WTC11 (cell line): ENCODE measurements at regions not wholly inside any gene's neighbourhood (a gene's known extent, or its start where the extent isn't known, plus 50 kb on each side); places are given as distances from the start of the nearest gene placed in this dataset.

Experiments used
- ATAC-seq: fragments of 200-7000 bp; cut with Tn5 transposase; 2 replicates; pipeline ENCODE4 v1.10.0; 2021; ENCODE audit warnings: mild to moderate bottlenecking, moderate library complexity
- CTCF ChIA-PET: fragments of 300-600 bp; sonication (Branson Sonifier 250); formaldehyde crosslinking; loops from one replicate; lab custom pipeline; 2021; ENCODE audit warnings: antibody characterized with exemption; lab: Charles Lee
- POLR2A ChIA-PET: fragments of 350-600 bp; sonication (Branson Sonifier 250); formaldehyde crosslinking; loops from one replicate; lab custom pipeline; 2021; ENCODE audit warnings: antibody characterized with exemption; lab: Charles Lee
- DNase-seq: peaks from one replicate; pipeline ENCODE4 v3.0.0; 2021; ENCODE audit warnings: low spot score
- H3K27ac Mint-ChIP-seq: 2 replicates; pipeline ENCODE4 v1.8.0; 2021; ENCODE audit warnings: mixed read lengths
- H3K27me3 Mint-ChIP-seq: 2 replicates; pipeline ENCODE4 v1.8.0; 2021; ENCODE audit warnings: low read depth, mild to moderate bottlenecking, moderate library complexity, mixed read lengths
- H3K36me3 Mint-ChIP-seq: 2 replicates; pipeline ENCODE4 v1.8.0; 2021; ENCODE audit warnings: mixed read lengths
- H3K4me1 Mint-ChIP-seq: 2 replicates; pipeline ENCODE4 v1.8.0; 2022; ENCODE audit warnings: mixed read lengths
- H3K4me3 Mint-ChIP-seq: 2 replicates; pipeline ENCODE4 v1.8.0; 2021; ENCODE audit warnings: mild to moderate bottlenecking, moderate library complexity, mixed read lengths
- H3K9me3 Mint-ChIP-seq: 2 replicates; pipeline ENCODE4 v1.8.0; 2021; ENCODE audit warnings: mixed read lengths
- ATF1 ChIP-seq: sonication (generic); formaldehyde crosslinking; IDR thresholded peaks from 2 replicates; pipeline ENCODE4 v1.8.1; 2023; ENCODE audit warnings: mild to moderate bottlenecking, moderate library complexity, missing genetic modification reagents
- FOXK1 ChIP-seq: sonication (generic); formaldehyde crosslinking; IDR thresholded peaks from 2 replicates; pipeline ENCODE4 v1.8.0; 2022; ENCODE audit warnings: mild to moderate bottlenecking, moderate library complexity, missing genetic modification reagents
- MXD4 ChIP-seq: fragments of 250-450 bp; sonication (Bioruptor Pico); IDR thresholded peaks from 2 replicates; pipeline ENCODE4 v1.8.0; 2021; ENCODE audit warnings: mild to moderate bottlenecking, moderate library complexity, borderline replicate concordance
- MYBL2 ChIP-seq: sonication (generic); formaldehyde crosslinking; IDR thresholded peaks from 2 replicates; pipeline ENCODE4 v1.8.1; 2023; ENCODE audit warnings: mild to moderate bottlenecking, moderate library complexity, missing genetic modification reagents
- NR1H2 ChIP-seq: sonication (generic); formaldehyde crosslinking; IDR thresholded peaks from 2 replicates; pipeline ENCODE4 v1.9.0; 2021; ENCODE audit warnings: mild to moderate bottlenecking, moderate library complexity, missing genetic modification reagents
- SOX15 ChIP-seq: fragments of 250-450 bp; sonication (Bioruptor Pico); IDR thresholded peaks from 2 replicates; pipeline ENCODE4 v1.9.0; 2021; ENCODE audit warnings: mild to moderate bottlenecking
- SP1 ChIP-seq: sonication (generic); formaldehyde crosslinking; conservative IDR thresholded peaks from 2 replicates; pipeline ENCODE4 v1.8.1; 2022; ENCODE audit warnings: missing genetic modification reagents
- TEAD1 ChIP-seq: sonication (generic); formaldehyde crosslinking; IDR thresholded peaks from 2 replicates; pipeline ENCODE4 v1.8.0; 2022; ENCODE audit warnings: mild to moderate bottlenecking, missing genetic modification reagents
- TP53 ChIP-seq: sonication (generic); formaldehyde crosslinking; IDR thresholded peaks from 2 replicates; pipeline ENCODE4 v1.8.1; 2023; ENCODE audit warnings: mild to moderate bottlenecking, missing genetic modification reagents
- ZBTB21 ChIP-seq: sonication (generic); formaldehyde crosslinking; IDR thresholded peaks from 2 replicates; pipeline ENCODE4 v1.8.1; 2023; ENCODE audit warnings: mild to moderate bottlenecking, missing genetic modification reagents, borderline replicate concordance
- ZNF416 ChIP-seq: fragments of 250-450 bp; sonication (Bioruptor Pico); IDR thresholded peaks from 2 replicates; pipeline ENCODE4 v1.9.0; 2021; ENCODE audit warnings: mild to moderate bottlenecking, inconsistent platforms
- TF ChIP-seq, protein P1 (sequence below): sonication (generic); formaldehyde crosslinking; IDR thresholded peaks from 2 replicates; pipeline ENCODE4 v1.8.0; 2023; ENCODE audit warnings: missing genetic modification reagents
- TF ChIP-seq, protein P2 (sequence below): sonication (generic); formaldehyde crosslinking; IDR thresholded peaks from 2 replicates; pipeline ENCODE4 v1.8.1; 2022; ENCODE audit warnings: missing genetic modification reagents, borderline replicate concordance
- TF ChIP-seq, protein P3 (sequence below): sonication (generic); formaldehyde crosslinking; IDR thresholded peaks from 2 replicates; pipeline ENCODE4 v1.8.1; 2023; ENCODE audit warnings: mild to moderate bottlenecking, moderate library complexity, missing genetic modification reagents
- TF ChIP-seq, protein P4 (sequence below): sonication (generic); formaldehyde crosslinking; IDR thresholded peaks from 2 replicates; pipeline ENCODE4 v1.8.1; 2022; ENCODE audit warnings: mild to moderate bottlenecking, moderate library complexity, missing genetic modification reagents
- TF ChIP-seq, protein P5 (sequence below): fragments of 250-450 bp; sonication (Bioruptor Pico); conservative IDR thresholded peaks from 2 replicates; pipeline ENCODE4 v1.9.0; 2021; ENCODE audit warnings: mild to moderate bottlenecking

DNA sequence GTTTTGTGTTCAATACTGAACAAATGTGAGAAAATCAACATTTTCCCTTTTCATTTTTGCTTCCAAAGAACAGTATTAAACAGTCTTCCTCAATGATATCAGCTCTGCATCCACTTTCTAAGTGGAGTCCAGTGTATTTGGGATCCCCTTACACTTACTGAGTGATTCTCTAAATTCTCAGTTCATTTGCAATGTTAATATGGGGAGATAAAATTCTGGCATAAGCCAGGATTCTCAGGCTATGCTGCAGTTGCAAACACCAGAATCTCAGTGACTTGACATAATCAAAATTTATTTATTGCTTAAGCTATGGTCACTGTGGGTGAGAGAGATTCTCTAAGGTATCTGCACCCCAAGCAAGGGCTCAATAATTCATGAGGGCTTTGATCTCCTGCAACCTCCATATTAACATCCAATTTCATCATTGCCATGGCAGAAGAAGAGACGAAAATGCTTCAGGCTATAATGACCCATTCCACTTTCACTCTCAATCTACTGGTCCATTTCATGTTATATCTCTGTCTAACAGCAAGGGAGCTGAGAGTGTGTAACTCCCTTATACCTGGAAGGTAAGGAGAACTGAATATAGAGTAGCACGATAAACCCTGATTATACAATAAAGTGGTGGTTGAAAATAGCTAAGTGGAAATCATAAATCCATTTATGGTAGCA is 64.1 kb upstream of the CARD18 start:
- no peak overlapping the region for H3K27ac Mint-ChIP-seq
- no peak overlapping the region for H3K4me3 Mint-ChIP-seq
- ChIA-PET CTCF (interaction anchor here (1.0 kb wide), 1 partner anchor 12 kb away, joined by 3 read pairs; no protein-coding TSS in a partner anchor), POLR2A (no interaction called here)
- DNase-seq (no peak), ATAC-seq (no peak)
- H3K9me3 Mint-ChIP-seq: peaks cover 5% of the 10 kb centered on the region
- no peaks in the 10 kb centered on the region for H3K27me3 Mint-ChIP-seq
- no peaks in the 10 kb centered on the region for H3K4me1 Mint-ChIP-seq
- TF ChIP-seq NR1H2 (CRISPR knock-in tag) (no peak), ZNF416 (no peak), SP1 (CRISPR knock-in tag) (no peak), TP53 (no peak), MXD4 (CRISPR knock-in tag) (no peak)
- TF ChIP-seq, protein P1, sequence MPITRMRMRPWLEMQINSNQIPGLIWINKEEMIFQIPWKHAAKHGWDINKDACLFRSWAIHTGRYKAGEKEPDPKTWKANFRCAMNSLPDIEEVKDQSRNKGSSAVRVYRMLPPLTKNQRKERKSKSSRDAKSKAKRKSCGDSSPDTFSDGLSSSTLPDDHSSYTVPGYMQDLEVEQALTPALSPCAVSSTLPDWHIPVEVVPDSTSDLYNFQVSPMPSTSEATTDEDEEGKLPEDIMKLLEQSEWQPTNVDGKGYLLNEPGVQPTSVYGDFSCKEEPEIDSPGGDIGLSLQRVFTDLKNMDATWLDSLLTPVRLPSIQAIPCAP (CRISPR knock-in tag): no peak
- H3K36me3 Mint-ChIP-seq: no peaks in the 10 kb centered on the region

DNA sequence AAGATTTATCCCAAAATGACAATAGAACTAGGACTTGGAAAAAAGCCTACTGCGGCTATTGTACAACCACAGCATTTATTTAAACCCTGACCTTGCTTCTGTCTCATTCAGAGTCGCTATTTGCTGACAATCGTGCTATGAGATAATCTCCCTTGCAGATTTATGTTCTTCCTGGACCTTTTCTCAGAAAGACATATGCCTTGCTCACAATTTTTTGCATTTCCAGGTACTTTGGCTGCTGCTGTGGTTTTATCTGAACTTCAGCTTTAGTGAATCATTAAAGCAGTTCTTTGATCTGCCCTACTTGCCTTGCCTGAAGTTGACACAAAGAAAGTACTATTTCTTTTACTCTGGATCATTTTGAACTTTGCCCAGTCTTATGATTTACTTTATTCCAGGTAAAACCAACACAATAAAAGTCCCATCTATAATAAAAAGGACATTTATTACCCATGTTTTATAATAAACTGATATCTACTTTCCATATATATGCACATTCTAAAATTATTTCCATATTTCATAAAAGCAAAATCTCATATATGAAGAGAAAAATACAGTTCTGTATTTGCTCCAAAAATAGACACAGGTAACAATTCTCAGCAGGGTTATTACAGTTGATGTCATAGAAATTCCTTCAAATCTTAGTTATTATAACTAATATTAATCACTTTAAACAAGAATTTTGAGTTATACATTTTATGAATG is 63.4 kb upstream of the CARD18 start:
- no peak overlapping the region for H3K27ac Mint-ChIP-seq
- no peaks in the 10 kb centered on the region for H3K36me3 Mint-ChIP-seq
- H3K4me3 Mint-ChIP-seq: no peak overlapping the region
- peaks cover 5% of the 10 kb centered on the region for H3K9me3 Mint-ChIP-seq
- no peak for TF ChIP-seq TEAD1 (CRISPR knock-in tag)
- TF ChIP-seq, protein P2, sequence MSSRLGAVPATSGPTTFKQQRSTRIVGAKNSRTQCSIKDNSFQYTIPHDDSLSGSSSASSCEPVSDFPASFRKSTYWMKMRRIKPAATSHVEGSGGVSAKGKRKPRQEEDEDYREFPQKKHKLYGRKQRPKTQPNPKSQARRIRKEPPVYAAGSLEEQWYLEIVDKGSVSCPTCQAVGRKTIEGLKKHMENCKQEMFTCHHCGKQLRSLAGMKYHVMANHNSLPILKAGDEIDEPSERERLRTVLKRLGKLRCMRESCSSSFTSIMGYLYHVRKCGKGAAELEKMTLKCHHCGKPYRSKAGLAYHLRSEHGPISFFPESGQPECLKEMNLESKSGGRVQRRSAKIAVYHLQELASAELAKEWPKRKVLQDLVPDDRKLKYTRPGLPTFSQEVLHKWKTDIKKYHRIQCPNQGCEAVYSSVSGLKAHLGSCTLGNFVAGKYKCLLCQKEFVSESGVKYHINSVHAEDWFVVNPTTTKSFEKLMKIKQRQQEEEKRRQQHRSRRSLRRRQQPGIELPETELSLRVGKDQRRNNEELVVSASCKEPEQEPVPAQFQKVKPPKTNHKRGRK: no peak
- TF ChIP-seq SOX15: no peak
- TF ChIP-seq, protein P3, sequence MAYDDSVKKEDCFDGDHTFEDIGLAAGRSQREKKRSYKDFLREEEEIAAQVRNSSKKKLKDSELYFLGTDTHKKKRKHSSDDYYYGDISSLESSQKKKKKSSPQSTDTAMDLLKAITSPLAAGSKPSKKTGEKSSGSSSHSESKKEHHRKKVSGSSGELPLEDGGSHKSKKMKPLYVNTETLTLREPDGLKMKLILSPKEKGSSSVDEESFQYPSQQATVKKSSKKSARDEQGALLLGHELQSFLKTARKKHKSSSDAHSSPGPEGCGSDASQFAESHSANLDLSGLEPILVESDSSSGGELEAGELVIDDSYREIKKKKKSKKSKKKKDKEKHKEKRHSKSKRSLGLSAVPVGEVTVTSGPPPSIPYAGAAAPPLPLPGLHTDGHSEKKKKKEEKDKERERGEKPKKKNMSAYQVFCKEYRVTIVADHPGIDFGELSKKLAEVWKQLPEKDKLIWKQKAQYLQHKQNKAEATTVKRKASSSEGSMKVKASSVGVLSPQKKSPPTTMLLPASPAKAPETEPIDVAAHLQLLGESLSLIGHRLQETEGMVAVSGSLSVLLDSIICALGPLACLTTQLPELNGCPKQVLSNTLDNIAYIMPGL (CRISPR knock-in tag): no peak
- TF ChIP-seq, protein P4, sequence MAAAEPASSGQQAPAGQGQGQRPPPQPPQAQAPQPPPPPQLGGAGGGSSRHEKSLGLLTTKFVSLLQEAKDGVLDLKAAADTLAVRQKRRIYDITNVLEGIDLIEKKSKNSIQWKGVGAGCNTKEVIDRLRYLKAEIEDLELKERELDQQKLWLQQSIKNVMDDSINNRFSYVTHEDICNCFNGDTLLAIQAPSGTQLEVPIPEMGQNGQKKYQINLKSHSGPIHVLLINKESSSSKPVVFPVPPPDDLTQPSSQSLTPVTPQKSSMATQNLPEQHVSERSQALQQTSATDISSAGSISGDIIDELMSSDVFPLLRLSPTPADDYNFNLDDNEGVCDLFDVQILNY (CRISPR knock-in tag): no peak
- no peak for TF ChIP-seq ATF1
- no peak for TF ChIP-seq ZBTB21
- no peak for TF ChIP-seq MYBL2
- TF ChIP-seq, protein P1 (CRISPR knock-in tag): no peak
- no peak for TF ChIP-seq FOXK1 (CRISPR knock-in tag)
- TF ChIP-seq, protein P5, sequence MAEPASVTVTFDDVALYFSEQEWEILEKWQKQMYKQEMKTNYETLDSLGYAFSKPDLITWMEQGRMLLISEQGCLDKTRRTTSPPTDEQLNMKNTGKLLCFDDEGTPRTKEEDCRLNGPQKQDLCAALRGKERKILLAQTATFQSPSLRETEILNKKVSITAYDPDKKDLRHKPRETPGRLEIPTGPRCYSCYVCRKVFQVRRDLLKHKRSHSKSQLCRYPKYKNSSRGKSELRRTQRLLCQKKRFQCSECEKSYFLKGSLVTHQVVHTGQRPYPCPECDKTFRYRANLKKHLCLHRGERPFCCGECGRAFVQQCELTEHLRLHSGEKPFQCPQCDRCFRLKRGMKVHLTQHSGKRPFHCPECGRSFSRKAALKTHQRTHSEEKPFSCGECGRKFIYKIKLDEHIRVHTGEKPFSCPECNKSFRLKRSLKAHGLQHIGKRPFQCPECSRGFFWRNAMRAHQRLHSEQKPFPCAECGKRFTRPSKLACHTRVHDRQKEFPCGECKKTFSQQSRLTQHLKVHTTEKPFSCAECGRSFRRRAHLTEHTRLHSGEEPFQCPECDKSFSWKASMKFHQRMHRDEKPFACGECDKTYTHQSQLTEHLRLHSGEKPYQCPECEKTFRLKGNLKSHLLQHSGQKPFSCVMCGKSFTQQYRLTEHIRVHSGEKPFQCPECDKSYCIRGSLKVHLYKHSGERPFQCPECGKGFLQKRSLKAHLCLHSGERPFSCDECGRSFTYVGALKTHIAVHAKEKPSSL (CRISPR knock-in tag): no peak
- TF ChIP-seq, all 79 proteins: peak for 0
- DNase-seq (no peak), ATAC-seq (no peak)
- POLR2A ChIA-PET: no interaction called here
- Mint-ChIP-seq H3K4me1 (no peaks in the 10 kb centered on the region), H3K27me3 (no peaks in the 10 kb centered on the region)
- CTCF ChIA-PET: no interaction called here
